ENCODE measurements at regions not wholly inside any gene's neighbourhood (a gene's known extent, or its start where the extent isn't known, plus 50 kb on each side); places are given as distances from the start of the nearest gene placed in this dataset.

DNA sequence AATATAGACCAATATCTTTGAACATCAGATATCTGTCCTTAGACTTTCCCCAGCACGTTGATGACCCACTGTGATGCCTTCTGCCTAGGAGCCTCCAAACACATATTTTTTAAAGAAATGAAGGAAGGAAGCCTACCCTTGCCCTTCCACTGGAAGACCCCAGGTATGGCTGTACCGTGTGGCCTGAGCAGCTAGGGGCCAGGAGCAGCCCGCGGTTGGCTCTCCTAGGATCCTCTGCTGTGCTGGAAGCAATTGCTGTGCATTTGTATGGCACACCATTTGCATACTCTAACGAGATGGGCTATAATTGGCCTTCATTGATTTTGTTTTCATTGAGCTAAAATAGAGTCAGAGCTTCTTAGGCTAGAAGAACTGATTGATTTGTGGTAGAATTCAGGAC, 128.8 kb downstream of the GPAT3 start:
- DNase-seq: no peak
- H3K9me3 ChIP-seq (ENCODE audit: control insufficient read depth in 1 of 2, insufficient read depth in 1 of 2, low read length in 2 of 2): no peaks in the 10 kb centered on the region
- H3K4me1 ChIP-seq (ENCODE audit: insufficient read depth, low read length): no peaks in the 10 kb centered on the region
- ATAC-seq (ENCODE audit: poor library complexity): no peak
- Mint-ChIP-seq H3K27me3 (peaks cover 4% of the 10 kb centered on the region), H3K4me1 (ENCODE audit: low read depth) (peaks cover 19% of the 10 kb centered on the region), H3K36me3 (ENCODE audit: low read depth) (no peaks in the 10 kb centered on the region), H3K4me3 (no peak overlapping the region), H3K27ac (no peak overlapping the region), H3K9me3 (no peaks in the 10 kb centered on the region)
- H3K4me3 ChIP-seq (ENCODE audit: low read length): no peak overlapping the region
- no peak overlapping the region for H3K27ac ChIP-seq (ENCODE audit: low read depth in 1 of 2, low read length in 2 of 2)
- no peaks in the 10 kb centered on the region for H3K36me3 ChIP-seq (ENCODE audit: insufficient read depth, low read length)
- POLR2A ChIA-PET: no interaction called here
- TF ChIP-seq CTCF (IDR thresholded peaks at IDR 0.05): no peak
- H3K27me3 ChIP-seq (ENCODE audit: control insufficient read depth in 1 of 2, insufficient read depth in 2 of 2, low read length in 2 of 2): peaks cover 0 to 4% of the 10 kb centered on the region in 2 experiments
- CTCF ChIA-PET: no interaction called here
- intact Hi-C loops (cut with DNase I, micrococcal nuclease): no loop called here

DNA sequence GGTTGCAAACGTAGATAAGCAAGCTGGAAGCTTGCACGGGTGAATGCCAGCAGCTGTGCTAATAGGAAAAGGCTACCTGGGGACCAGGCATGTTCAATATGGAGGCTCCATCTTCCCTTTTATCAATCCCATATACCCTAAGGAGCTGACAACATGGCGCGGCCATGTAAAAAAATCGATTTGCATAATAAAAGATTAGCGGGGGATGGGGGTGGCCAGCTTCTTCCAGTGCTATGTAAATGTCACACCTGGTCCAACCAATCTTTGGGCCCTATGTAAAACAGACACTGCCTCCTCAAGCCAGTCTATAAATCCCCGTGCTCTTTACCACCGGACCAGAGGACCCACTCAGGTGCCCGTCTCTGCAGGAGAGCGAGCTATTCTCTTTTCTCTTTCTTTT, 128.2 kb downstream of the GPAT3 start:
- H3K36me3 ChIP-seq (ENCODE audit: insufficient read depth, low read length): no peaks in the 10 kb centered on the region
- no peak for TF ChIP-seq CTCF (IDR thresholded peaks at IDR 0.05)
- DNase-seq: no peak
- no peaks in the 10 kb centered on the region for H3K36me3 Mint-ChIP-seq (ENCODE audit: low read depth)
- no peaks in the 10 kb centered on the region for H3K9me3 Mint-ChIP-seq
- intact Hi-C loops (cut with DNase I, micrococcal nuclease): no loop called here
- no peak overlapping the region for H3K27ac ChIP-seq (ENCODE audit: low read depth in 1 of 2, low read length in 2 of 2)
- no peaks in the 10 kb centered on the region for H3K4me1 ChIP-seq (ENCODE audit: insufficient read depth, low read length)
- peaks cover 24% of the 10 kb centered on the region for H3K4me1 Mint-ChIP-seq (ENCODE audit: low read depth)
- peaks cover 0 to 4% of the 10 kb centered on the region in 2 experiments for H3K27me3 ChIP-seq (ENCODE audit: control insufficient read depth in 1 of 2, insufficient read depth in 2 of 2, low read length in 2 of 2)
- no peak overlapping the region for H3K4me3 ChIP-seq (ENCODE audit: low read length)
- ChIA-PET CTCF (interaction anchor here (0.8 kb wide), 1 partner anchor 12 kb away, joined by 3 read pairs; no protein-coding TSS in a partner anchor), POLR2A (no interaction called here)
- no peak overlapping the region for H3K4me3 Mint-ChIP-seq
- H3K27ac Mint-ChIP-seq: no peak overlapping the region
- no peaks in the 10 kb centered on the region for H3K9me3 ChIP-seq (ENCODE audit: control insufficient read depth in 1 of 2, insufficient read depth in 1 of 2, low read length in 2 of 2)
- ATAC-seq (ENCODE audit: poor library complexity): no peak
- H3K27me3 Mint-ChIP-seq: peaks cover 4% of the 10 kb centered on the region

DNA sequence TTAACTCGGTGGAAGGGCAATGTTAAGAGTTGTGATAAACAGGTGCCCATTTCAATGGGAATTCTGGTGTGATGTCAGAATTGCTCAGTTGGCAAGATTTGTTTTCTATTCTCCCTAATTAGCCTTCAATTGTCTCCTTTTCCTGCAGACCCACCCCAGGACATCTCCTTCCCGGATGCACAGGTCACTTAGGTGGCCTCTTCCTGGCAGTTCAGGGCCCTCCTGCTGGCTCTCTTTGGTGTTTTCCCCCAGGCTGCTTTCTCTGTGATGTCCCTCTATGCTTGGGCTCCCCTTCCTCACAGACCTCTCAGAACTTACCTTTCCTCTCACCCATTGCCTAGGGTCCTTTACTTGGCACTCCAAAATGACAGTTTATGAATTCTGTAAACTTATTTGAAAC, 126.3 kb downstream of the GPAT3 start:
- Mint-ChIP-seq H3K4me1 (ENCODE audit: low read depth) (peaks cover 24% of the 10 kb centered on the region), H3K27me3 (peaks cover 4% of the 10 kb centered on the region), H3K27ac (no peak overlapping the region), H3K36me3 (ENCODE audit: low read depth) (no peaks in the 10 kb centered on the region), H3K4me3 (no peak overlapping the region), H3K9me3 (no peaks in the 10 kb centered on the region)
- DNase-seq (no peak), ATAC-seq (ENCODE audit: poor library complexity) (no peak)
- no peak for TF ChIP-seq CTCF (IDR thresholded peaks at IDR 0.05)
- intact Hi-C loops (cut with DNase I, micrococcal nuclease): no loop called here
- Histone ChIP-seq H3K9me3 (ENCODE audit: control insufficient read depth in 1 of 2, insufficient read depth in 1 of 2, low read length in 2 of 2) (no peaks in the 10 kb centered on the region), H3K4me3 (ENCODE audit: low read length) (no peak overlapping the region), H3K27ac (ENCODE audit: low read depth in 1 of 2, low read length in 2 of 2) (no peak overlapping the region), H3K36me3 (ENCODE audit: insufficient read depth, low read length) (no peaks in the 10 kb centered on the region), H3K4me1 (ENCODE audit: insufficient read depth, low read length) (no peaks in the 10 kb centered on the region), H3K27me3 (ENCODE audit: control insufficient read depth in 1 of 2, insufficient read depth in 2 of 2, low read length in 2 of 2) (peaks cover 0 to 4% of the 10 kb centered on the region in 2 experiments)
- CTCF ChIA-PET: no interaction called here
- POLR2A ChIA-PET: no interaction called here
